ENCODE measurements at regions not wholly inside any gene's neighbourhood (a gene's known extent, or its start where the extent isn't known, plus 50 kb on each side); places are given as distances from the start of the nearest gene placed in this dataset.
"Not testable (repeated sequence)": the region's sequence is repeated elsewhere in the genome, so short reads cannot be mapped to it uniquely, and the experiment has no call there.

DNA sequence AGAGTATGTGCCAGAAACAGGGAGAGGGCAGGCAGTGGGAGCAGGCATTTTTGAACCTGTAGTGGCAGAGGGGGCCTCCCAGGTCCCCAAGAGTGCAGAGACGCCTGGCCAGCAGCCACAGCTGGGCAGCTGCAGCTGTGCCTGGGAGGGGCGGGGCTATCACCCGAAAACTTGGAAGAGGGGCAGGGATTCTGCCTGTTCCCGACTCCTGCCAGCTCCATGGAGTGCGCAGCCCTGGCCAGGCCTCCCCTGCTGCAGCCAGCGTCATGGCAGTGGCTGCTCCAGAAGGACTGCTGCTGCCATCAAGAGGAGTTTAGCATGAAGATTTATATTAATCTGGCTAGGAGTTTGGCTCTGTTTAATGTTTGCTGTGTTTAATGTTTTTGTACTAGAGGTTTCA is 532.1 kb upstream of the PITX2 start:
- CTCF ChIA-PET (ENCODE audit: low intra/inter-chr PET ratio), result no interaction called here

DNA sequence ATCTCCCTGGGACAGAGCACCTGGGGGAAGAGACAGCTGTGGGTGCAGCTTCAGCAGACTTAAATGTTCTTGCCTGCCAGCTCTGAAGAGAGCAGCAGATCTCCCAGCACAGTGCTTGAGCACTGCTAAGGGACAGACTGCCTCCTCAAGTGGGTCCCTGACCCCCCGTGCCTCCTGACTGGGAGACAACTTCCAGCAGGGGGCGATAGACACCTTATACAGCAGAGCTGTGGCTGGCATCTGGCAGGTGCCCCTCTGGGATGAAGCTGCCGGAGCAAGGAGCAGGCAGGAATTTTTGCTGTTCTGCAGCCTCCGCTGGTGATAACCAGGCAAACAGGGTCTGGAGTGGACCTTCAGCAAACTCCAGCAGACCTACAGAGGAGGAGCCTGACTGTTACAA is 541.7 kb upstream of the PITX2 start:
- H4K20me1 ChIP-seq (replicated peaks; ENCODE audit: control insufficient read depth, insufficient read depth, low read length); H3K4me2 ChIP-seq (ENCODE audit: insufficient read depth, low read length); H3K9ac ChIP-seq (ENCODE audit: insufficient read depth in 1 of 2, low read depth in 2 of 2, low read length in 2 of 2); H3K79me2 ChIP-seq (ENCODE audit: control insufficient read depth, insufficient read depth, low read length); CTCF ChIA-PET (ENCODE audit: low intra/inter-chr PET ratio); H3K9me1 ChIP-seq (ENCODE audit: control insufficient read depth, insufficient read depth, low read length); H3K4me1 ChIP-seq (replicated peaks in 1 of 2; ENCODE audit: control insufficient read depth in 2 of 2, insufficient read depth in 2 of 2, low read length in 2 of 2); BruUV-seq (replicated peaks); FAIRE-seq; H3K36me3 ChIP-seq (ENCODE audit: control insufficient read depth, insufficient read depth, low read length); POLR2A ChIA-PET; intact Hi-C loops (cut with micrococcal nuclease); H2AFZ ChIP-seq (ENCODE audit: low read depth, low read length); ATAC-seq; H3K27ac ChIP-seq (ENCODE audit: extremely low read depth, low read depth, low read length); H3K4me3 ChIP-seq; H3K27me3 ChIP-seq (ENCODE audit: control insufficient read depth in 2 of 2, insufficient read depth in 2 of 2, low read length in 2 of 2); DNase-seq (ENCODE audit: extremely low read depth in 1 of 4, low spot score in 3 of 4); H3K9me3 ChIP-seq (replicated peaks; ENCODE audit: control insufficient read depth, insufficient read depth, low read depth, low read length); in situ Hi-C loops (cut with MboI): not testable (repeated sequence)
- 0% methylated on average over 3 of the region's 4 CpGs for WGBS (ENCODE audit: insufficient coverage, low coverage, missing lambda C conversion rate)

More for the DNA sequence above, 532.1 kb upstream of the PITX2 start:
- Histone ChIP-seq H3K4me3 (no peak overlapping the region), H4K20me1 (replicated peaks; ENCODE audit: control insufficient read depth, insufficient read depth, low read length) (no peaks in the 10 kb centered on the region), H2AFZ (ENCODE audit: low read depth, low read length) (no peak overlapping the region), H3K4me1 (replicated peaks in 1 of 2; ENCODE audit: control insufficient read depth in 2 of 2, insufficient read depth in 2 of 2, low read length in 2 of 2) (no peaks in the 10 kb centered on the region), H3K9ac (ENCODE audit: insufficient read depth in 1 of 2, low read depth in 2 of 2, low read length in 2 of 2) (no peak overlapping the region), H3K27ac (ENCODE audit: extremely low read depth, low read depth, low read length) (no peak overlapping the region), H3K9me1 (ENCODE audit: control insufficient read depth, insufficient read depth, low read length) (no peaks in the 10 kb centered on the region), H3K79me2 (ENCODE audit: control insufficient read depth, insufficient read depth, low read length) (no peaks in the 10 kb centered on the region), H3K4me2 (ENCODE audit: insufficient read depth, low read length) (no peak overlapping the region), H3K9me3 (replicated peaks; ENCODE audit: control insufficient read depth, insufficient read depth, low read depth, low read length) (no peaks in the 10 kb centered on the region), H3K36me3 (ENCODE audit: control insufficient read depth, insufficient read depth, low read length) (no peaks in the 10 kb centered on the region), H3K27me3 (ENCODE audit: control insufficient read depth in 2 of 2, insufficient read depth in 2 of 2, low read length in 2 of 2) (no peaks in the 10 kb centered on the region)
- POLR2A ChIA-PET, result no interaction called here
- intact Hi-C loops (cut with micrococcal nuclease) (no loop called here), in situ Hi-C loops (cut with MboI) (no loop called here)
- no TSS peak for BruUV-seq (replicated peaks)
- no peak for TF ChIP-seq RCOR1 (IDR thresholded peaks at IDR 0.05; ENCODE audit: borderline replicate concordance in 1 of 2, low read depth in 2 of 2, low read length in 2 of 2)
- no peak for TF ChIP-seq HIVEP1 (CRISPR knock-in tag; IDR thresholded peaks at IDR 0.05)
- no peak for TF ChIP-seq RBM17 (IDR thresholded peaks at IDR 0.05; ENCODE audit: borderline replicate concordance, low read depth, low read length)
- TF ChIP-seq, protein P1, sequence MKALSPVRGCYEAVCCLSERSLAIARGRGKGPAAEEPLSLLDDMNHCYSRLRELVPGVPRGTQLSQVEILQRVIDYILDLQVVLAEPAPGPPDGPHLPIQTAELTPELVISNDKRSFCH (CRISPR knock-in tag; IDR thresholded peaks at IDR 0.05), result no peak
- TF ChIP-seq, protein P1 (tag; IDR thresholded peaks at IDR 0.05), result no peak
- TF ChIP-seq ARID1B (IDR thresholded peaks at IDR 0.05), result no peak
- TF ChIP-seq, protein P2, sequence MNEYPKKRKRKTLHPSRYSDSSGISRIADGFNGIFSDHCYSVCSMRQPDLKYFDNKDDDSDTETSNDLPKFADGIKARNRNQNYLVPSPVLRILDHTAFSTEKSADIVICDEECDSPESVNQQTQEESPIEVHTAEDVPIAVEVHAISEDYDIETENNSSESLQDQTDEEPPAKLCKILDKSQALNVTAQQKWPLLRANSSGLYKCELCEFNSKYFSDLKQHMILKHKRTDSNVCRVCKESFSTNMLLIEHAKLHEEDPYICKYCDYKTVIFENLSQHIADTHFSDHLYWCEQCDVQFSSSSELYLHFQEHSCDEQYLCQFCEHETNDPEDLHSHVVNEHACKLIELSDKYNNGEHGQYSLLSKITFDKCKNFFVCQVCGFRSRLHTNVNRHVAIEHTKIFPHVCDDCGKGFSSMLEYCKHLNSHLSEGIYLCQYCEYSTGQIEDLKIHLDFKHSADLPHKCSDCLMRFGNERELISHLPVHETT (CRISPR knock-in tag; conservative IDR thresholded peaks at IDR 0.05 in 1 of 2, IDR thresholded peaks at IDR 0.05 in 1 of 2), result no peak
- no peak for TF ChIP-seq CHD2 (IDR thresholded peaks at IDR 0.05; ENCODE audit: low read depth, low read length)
- TF ChIP-seq, protein P3, sequence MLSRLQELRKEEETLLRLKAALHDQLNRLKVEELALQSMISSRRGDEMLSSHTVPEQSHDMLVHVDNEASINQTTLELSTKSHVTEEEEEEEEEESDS (CRISPR knock-in tag; IDR thresholded peaks at IDR 0.05), result no peak
- ATAC-seq, result no peak
- no peak for DNase-seq (ENCODE audit: extremely low read depth in 1 of 4, low spot score in 3 of 4)
- 2% methylated on average over 5 of the region's 6 CpGs for WGBS (ENCODE audit: insufficient coverage, low coverage, missing lambda C conversion rate)
- no peak for FAIRE-seq
